ENCODE measurements at regions not wholly inside any gene's neighbourhood (a gene's known extent, or its start where the extent isn't known, plus 50 kb on each side); places are given as distances from the start of the nearest gene placed in this dataset.

DNA sequence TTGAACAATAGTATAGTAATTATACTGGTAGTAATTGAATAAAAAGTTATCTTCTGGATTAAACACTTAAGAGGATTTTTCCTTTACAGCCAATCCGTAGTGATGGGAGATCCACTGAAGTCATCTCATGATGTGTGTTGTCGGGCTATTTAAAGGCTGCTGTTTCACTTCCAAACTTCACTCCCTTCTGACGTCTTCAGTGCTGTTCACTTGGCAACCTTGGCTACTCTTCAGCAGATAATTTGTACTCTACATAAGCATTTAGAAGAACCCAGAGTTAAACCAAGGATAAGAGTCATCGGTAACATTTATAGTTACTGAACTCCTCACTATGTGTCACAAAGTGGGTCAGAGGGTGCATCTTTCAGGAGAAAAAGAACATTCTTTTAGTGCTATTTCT, 179.1 kb upstream of the EYA4 start:
- no peak for TF ChIP-seq CTCF (IDR thresholded peaks at IDR 0.05; ENCODE audit: insufficient read depth, low read length)
- TF ChIP-seq REST (IDR thresholded peaks at IDR 0.05; ENCODE audit: insufficient replicate concordance, low read depth): no peak
- TF ChIP-seq POLR2AphosphoS5 (IDR thresholded peaks at IDR 0.05; ENCODE audit: low read depth): no peak
- TF ChIP-seq SPI1 (IDR thresholded peaks at IDR 0.05; ENCODE audit: borderline replicate concordance, low read depth): no peak

Measured in HL-60 (cell line).